GM12891 (cell line): ENCODE measurements at regions not wholly inside any gene's neighbourhood (a gene's known extent, or its start where the extent isn't known, plus 50 kb on each side); places are given as distances from the start of the nearest gene placed in this dataset.

ENCODE experiments used
- POLR2AphosphoS5 ChIP-seq: IDR thresholded peaks from 2 replicates; pipeline ENCODE4 v1.6.1; 2011; ENCODE audit warnings: low read depth, low read length, control low read depth
- POU2F2 ChIP-seq: IDR thresholded peaks from 2 replicates; pipeline ENCODE4 v1.6.1; 2011; ENCODE audit warnings: low read depth, mild to moderate bottlenecking, control low read depth, low read length, moderate library complexity

GRCh38 chr3:70421506-70421905 is 109.1 kb upstream of the MDFIC2 start:
- TF ChIP-seq POU2F2, result no peak
- no peak for TF ChIP-seq POLR2AphosphoS5
